K562 (cell line): ENCODE measurements at regions not wholly inside any gene's neighbourhood (a gene's known extent, or its start where the extent isn't known, plus 50 kb on each side); places are given as distances from the start of the nearest gene placed in this dataset.

Source experiments
- ATAC-seq: fragments of 200-7000 bp; cut with Tn5 transposase; 3 replicates; pipeline ENCODE4 v1.9.1; 2020; ENCODE audit warnings: moderate library complexity
- BruUV-seq: library from RNA; stranded (reverse); fragments of 400-500 nt; replicated peaks from 2 replicates; lab custom pipeline; 2021; lab: Mats Ljungman, UMichigan
- CTCF ChIA-PET: fragments of 300-600 bp; formaldehyde crosslinking; extraction: SDS; loops from one replicate; lab custom pipeline; 2021; ENCODE audit warnings: low intra/inter-chr PET ratio; lab: Yijun Ruan, JAX
- POLR2A ChIA-PET: fragments of 300-600, 350-650 bp; sonication (Branson Sonifier 250); formaldehyde crosslinking; extraction: SDS; loops from one replicate; lab custom pipeline; 2021; ENCODE audit warnings: antibody characterized with exemption, inconsistent platforms; lab: Yijun Ruan, JAX
- DNase-seq, 4 experiments: peaks; one replicate each; pipeline versions ENCODE4 v3.0.0 to v3.0.0-alpha.2; 2011 to 2018; ENCODE audit warnings: low spot score in 3 of 4, mixed read lengths in 3 of 4; ENCODE audit errors: extremely low read depth in 1 of 4
- FAIRE-seq: peaks from 2 replicates; lab custom pipeline; 2011; peaks lifted over from hg19 to GRCh38; lab: Jason Lieb, UNC
- H2AFZ ChIP-seq: 2 replicates; pipeline ENCODE4 v1.6.0; 2011; ENCODE audit warnings: low read depth, low read length, control low read depth, inconsistent platforms
- H3K27ac ChIP-seq: fragments of 200-600 bp; 3 replicates; pipeline ENCODE4 v1.8.0; 2011; ENCODE audit warnings: low read depth, mild to moderate bottlenecking, control low read depth, inconsistent platforms, low read length, moderate library complexity, mixed read lengths; ENCODE audit errors: extremely low read depth
- H3K27me3 ChIP-seq, 2 experiments: fragments of 300-600 bp in 1 of 2; 2 replicates in 1 of 2; 3 replicates in 1 of 2; pipeline versions ENCODE4 v1.6.0 to v1.8.0; 2011; ENCODE audit warnings: inconsistent platforms in 2 of 2, low read length in 2 of 2, mild to moderate bottlenecking in 1 of 2, mixed read lengths in 1 of 2, moderate library complexity in 1 of 2; ENCODE audit not compliant: control insufficient read depth in 2 of 2, insufficient read depth in 2 of 2
- H3K36me3 ChIP-seq: fragments of 300-600 bp; 3 replicates; pipeline ENCODE4 v1.8.0; 2011; ENCODE audit warnings: mild to moderate bottlenecking, low read length, inconsistent platforms; ENCODE audit not compliant: control insufficient read depth, insufficient read depth
- H3K4me1 ChIP-seq, 2 experiments: fragments of 200-600 bp in 1 of 2; replicated peaks in 1 of 2; 2 replicates in 1 of 2; 3 replicates in 1 of 2; pipeline versions ENCODE4 v1.5.1 to v1.8.0; 2011; ENCODE audit warnings: inconsistent platforms in 2 of 2, low read length in 2 of 2, mild to moderate bottlenecking in 1 of 2, mixed read lengths in 1 of 2, moderate library complexity in 1 of 2; ENCODE audit not compliant: control insufficient read depth in 2 of 2, insufficient read depth in 2 of 2
- H3K4me2 ChIP-seq: 2 replicates; pipeline ENCODE4 v1.6.1; 2011; ENCODE audit warnings: low read length, control low read depth, inconsistent platforms, mixed read lengths; ENCODE audit not compliant: insufficient read depth
- H3K4me3 ChIP-seq: fragments of 200-600 bp; sonication (generic), shearing (Covaris generic); 2 replicates; pipeline ENCODE4 v1.5.1; 2016; ENCODE audit warnings: control low read depth, inconsistent platforms
- H3K79me2 ChIP-seq: fragments of 200-600 bp; 3 replicates; pipeline ENCODE4 v1.8.0; 2011; ENCODE audit warnings: low read length, inconsistent platforms; ENCODE audit not compliant: control insufficient read depth, insufficient read depth
- H3K9ac ChIP-seq, 2 experiments: 2 replicates each; pipeline versions ENCODE4 v1.6.0 to v1.6.1; 2011; ENCODE audit warnings: low read depth in 2 of 2, low read length in 2 of 2, control low read depth in 1 of 2, inconsistent platforms in 1 of 2, mild to moderate bottlenecking in 1 of 2, mixed read lengths in 1 of 2; ENCODE audit not compliant: insufficient read depth in 1 of 2
- H3K9me1 ChIP-seq: one replicate; pipeline ENCODE4 v1.6.0; 2011; ENCODE audit warnings: inconsistent platforms, mild to moderate bottlenecking, low read length, moderate library complexity; ENCODE audit not compliant: control insufficient read depth, insufficient read depth
- H3K9me3 ChIP-seq: replicated peaks from 2 replicates; pipeline ENCODE4 v1.5.1; 2011; ENCODE audit warnings: low read depth, low read length, inconsistent platforms; ENCODE audit not compliant: control insufficient read depth, insufficient read depth
- H4K20me1 ChIP-seq: replicated peaks from 2 replicates; pipeline ENCODE4 v1.6.1; 2011; ENCODE audit warnings: low read length, inconsistent platforms, mixed read lengths; ENCODE audit not compliant: control insufficient read depth, insufficient read depth
- CLOCK ChIP-seq: fragments of 250-450 bp; sonication (Bioruptor Pico); IDR thresholded peaks from 2 replicates; pipeline ENCODE4 v1.4.0; 2020; ENCODE audit warnings: mild to moderate bottlenecking, moderate library complexity, borderline replicate concordance
- ELK1 ChIP-seq: sonication (generic); formaldehyde crosslinking; IDR thresholded peaks from 2 replicates; pipeline ENCODE4 v1.8.1; 2022; ENCODE audit warnings: missing genetic modification reagents
- ETV6 ChIP-seq, 3 experiments: fragments of 150-350 bp in 1 of 3; sonication (generic) in 1 of 3; formaldehyde crosslinking in 1 of 3; IDR thresholded peaks; 2 replicates each; pipeline versions ENCODE4 v1.6.1 to v1.8.0; 2014 to 2022; ENCODE audit warnings: borderline replicate concordance in 2 of 3, low read depth in 2 of 3, antibody characterized with exemption in 1 of 3, low read length in 1 of 3, mild to moderate bottlenecking in 1 of 3, missing genetic modification reagents in 1 of 3
- GABPB2 ChIP-seq: fragments of 250-450 bp; sonication (Bioruptor Pico); conservative IDR thresholded peaks from 2 replicates; pipeline ENCODE4 v1.5.1; 2021; ENCODE audit warnings: mild to moderate bottlenecking
- ILK ChIP-seq: fragments of 450-650 bp; IDR thresholded peaks from 2 replicates; pipeline ENCODE4 v1.6.1; 2016; ENCODE audit warnings: missing genetic modification characterization, low read depth, mild to moderate bottlenecking, missing compliant biosample characterization, moderate library complexity, borderline replicate concordance
- POLR2AphosphoS5 ChIP-seq: IDR thresholded peaks from 2 replicates; pipeline ENCODE4 v1.6.1; 2011; ENCODE audit warnings: mild to moderate bottlenecking, low read depth, low read length, moderate library complexity; ENCODE audit not compliant: control insufficient read depth, insufficient read depth
- RBM39 ChIP-seq: fragments of 200-400 bp; formaldehyde crosslinking; optimal IDR thresholded peaks from 2 replicates; pipeline ENCODE3; 2018; ENCODE audit warnings: low read depth, low read length
- TRIM25 ChIP-seq: fragments of 450-650 bp; IDR thresholded peaks from 2 replicates; pipeline ENCODE4 v1.7.0; 2016; ENCODE audit warnings: borderline replicate concordance
- ZNF134 ChIP-seq: fragments of 250-450 bp; sonication (Bioruptor Pico); conservative IDR thresholded peaks from 2 replicates; pipeline ENCODE4 v1.4.0; 2020
- ZNF589 ChIP-seq: fragments of 200-800 bp; sonication (Bioruptor generic); IDR thresholded peaks from 2 replicates; pipeline ENCODE4 v1.6.1; 2016; ENCODE audit warnings: low read depth, missing genetic modification characterization, missing compliant biosample characterization
- WGBS: fragments of 100-300 bp; shearing (Covaris generic); methylation state at CpG from one replicate; pipeline ENCODE4 v1.1.6; 2016; ENCODE audit warnings: low coverage, mixed read lengths; ENCODE audit not compliant: insufficient coverage; ENCODE audit errors: missing lambda C conversion rate; 5-methylcytosine and 5-hydroxymethylcytosine counted together
- in situ Hi-C: fragments of 300-500 bp; cut with MboI; formaldehyde crosslinking; loops from 4 replicates; pipeline ENCODE4 v1.15.0; 2018; ENCODE audit warnings: inconsistent platforms, mixed read lengths
- intact Hi-C: fragments of 100-400 bp; cut with micrococcal nuclease; formaldehyde crosslinking; loops from 2 replicates; pipeline ENCODE4 v1.14.2; 2022

- intact Hi-C loops (no loop called here), in situ Hi-C loops (no loop called here)
- ATAC-seq (no peak), FAIRE-seq (no peak)
- WGBS = 0% methylated on average over 2 of the region's 2 CpGs
- Histone ChIP-seq H3K4me1 (no peaks in the 10 kb centered on the region), H3K9ac (no peak overlapping the region), H2AFZ (no peak overlapping the region), H3K79me2 (no peaks in the 10 kb centered on the region), H3K27me3 (no peaks in the 10 kb centered on the region; a peak in 1 of 5 replicates), H3K9me3 (no peaks in the 10 kb centered on the region), H3K36me3 (no peaks in the 10 kb centered on the region), H3K9me1 (no peaks in the 10 kb centered on the region)
- no TSS peak for BruUV-seq
- TF ChIP-seq GABPB2 (CRISPR knock-in tag) (no peak), ILK (tag) (no peak), CLOCK (CRISPR knock-in tag) (no peak), ZNF589 (CRISPR knock-in tag) (no peak), ETV6 (IDR thresholded peaks at IDR 0.05; ENCODE audit: borderline replicate concordance in 1 of 2, low read depth in 2 of 2, low read length in 1 of 2) (no peak), ETV6 (CRISPR knock-in tag; IDR thresholded peaks at IDR 0.05; ENCODE audit: borderline replicate concordance) (no peak), RBM39 (no peak), ELK1 (CRISPR knock-in tag) (no peak), ZNF134 (CRISPR knock-in tag) (no peak), TRIM25 (no peak), POLR2AphosphoS5 (no peak)
- TF ChIP-seq, all 486 proteins: peak for 0
- CTCF ChIA-PET = no interaction called here
- no peak overlapping the region for H3K27ac ChIP-seq
- H4K20me1 ChIP-seq = no peaks in the 10 kb centered on the region
- H3K4me3 ChIP-seq = no peak overlapping the region
- DNase-seq = no peak
- POLR2A ChIA-PET = no interaction called here
- no peak overlapping the region for H3K4me2 ChIP-seq
These were observed 185.8 kb downstream of the NRP2 start for GRCh38 chr2:205868053-205868452.
